Activated CD4-positive, alpha-beta T cell treated with anti-CD3 and anti-CD28 coated beads, Interleukin-2, amount 50 U/mL, for 16 hours (primary cell): ENCODE measurements at regions not wholly inside any gene's neighbourhood (a gene's known extent, or its start where the extent isn't known, plus 50 kb on each side); places are given as distances from the start of the nearest gene placed in this dataset.

Experiments used
- DNase-seq: peaks from one replicate; pipeline ENCODE4 v3.0.0-alpha.2; 2020

DNA sequence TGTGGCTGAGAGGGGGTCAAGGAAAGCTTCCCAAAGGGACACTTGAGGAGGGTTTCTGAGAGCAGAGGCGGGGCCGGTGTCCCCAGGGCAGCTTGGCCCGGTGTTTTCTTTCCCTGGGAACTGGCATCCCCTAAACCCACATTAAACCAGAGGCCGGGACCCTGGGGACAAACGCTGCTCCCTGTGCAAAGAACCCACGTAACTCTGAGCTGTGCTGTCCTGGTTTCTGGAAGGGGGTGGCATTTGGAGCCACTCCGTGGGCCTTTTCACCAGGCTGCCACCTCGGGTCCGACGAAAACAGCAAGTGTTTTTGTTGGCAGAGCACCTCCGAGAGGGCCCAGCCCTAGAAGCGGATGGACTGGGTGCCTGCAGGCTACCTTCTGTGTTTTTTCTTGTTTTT is 100.2 kb upstream of the ANO1 start:
- no peak for DNase-seq

DNA sequence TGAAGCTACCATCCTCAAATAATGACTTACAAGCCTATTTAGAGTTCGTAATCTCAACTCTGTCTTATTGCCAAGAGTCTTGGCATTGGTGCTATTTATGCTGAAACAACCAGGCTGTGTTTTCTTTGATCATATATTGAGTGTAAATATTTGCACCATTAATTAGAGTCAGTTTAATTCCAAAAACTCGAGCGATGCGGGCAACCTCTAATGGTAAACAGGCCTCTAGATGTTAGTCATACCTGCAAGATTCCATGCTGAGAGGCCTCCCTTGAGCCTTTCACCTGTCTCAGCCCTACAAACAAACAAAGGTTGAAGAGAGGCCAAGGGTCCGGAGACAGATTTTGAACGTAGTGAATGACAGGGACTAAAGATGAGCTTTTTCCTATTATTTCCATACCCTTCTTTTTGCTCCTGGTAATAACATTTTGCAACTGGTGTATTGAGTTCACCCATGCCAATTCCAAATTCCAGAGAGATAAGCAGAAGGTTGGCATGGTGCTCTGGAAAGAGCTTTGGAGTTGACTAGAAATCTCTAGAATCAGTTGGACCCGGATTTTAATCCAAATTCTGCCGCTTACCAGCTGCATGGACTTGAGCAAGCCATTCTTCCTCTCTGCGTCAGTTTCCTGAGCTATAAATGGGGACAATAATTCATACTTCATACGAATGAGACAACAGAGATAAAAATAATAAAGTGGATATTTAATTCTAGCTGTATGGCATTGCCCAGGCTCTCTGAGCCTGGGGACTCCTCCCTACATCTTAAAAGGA is 99.1 kb upstream of the ANO1 start:
- no peak for DNase-seq

DNA sequence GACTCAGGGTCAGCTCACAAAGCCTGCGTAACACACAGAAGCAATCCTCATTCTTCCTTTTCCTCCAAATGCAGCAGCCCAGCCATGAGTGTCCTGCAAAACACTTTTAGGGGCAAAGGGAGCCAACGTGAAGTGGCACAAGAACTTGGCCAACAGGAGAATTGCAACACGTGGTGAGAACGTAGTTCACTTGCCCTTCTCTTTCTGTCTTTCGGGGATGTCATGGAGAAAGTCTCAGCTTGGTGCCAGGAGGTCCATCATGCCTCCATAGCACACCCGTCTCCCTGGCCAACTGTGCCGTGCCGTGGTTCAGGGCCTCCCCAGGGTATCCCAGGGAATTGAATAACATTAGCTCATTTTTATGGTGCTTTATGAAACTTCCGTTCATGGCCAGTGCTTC is 98.5 kb upstream of the ANO1 start:
- no peak for DNase-seq

DNA sequence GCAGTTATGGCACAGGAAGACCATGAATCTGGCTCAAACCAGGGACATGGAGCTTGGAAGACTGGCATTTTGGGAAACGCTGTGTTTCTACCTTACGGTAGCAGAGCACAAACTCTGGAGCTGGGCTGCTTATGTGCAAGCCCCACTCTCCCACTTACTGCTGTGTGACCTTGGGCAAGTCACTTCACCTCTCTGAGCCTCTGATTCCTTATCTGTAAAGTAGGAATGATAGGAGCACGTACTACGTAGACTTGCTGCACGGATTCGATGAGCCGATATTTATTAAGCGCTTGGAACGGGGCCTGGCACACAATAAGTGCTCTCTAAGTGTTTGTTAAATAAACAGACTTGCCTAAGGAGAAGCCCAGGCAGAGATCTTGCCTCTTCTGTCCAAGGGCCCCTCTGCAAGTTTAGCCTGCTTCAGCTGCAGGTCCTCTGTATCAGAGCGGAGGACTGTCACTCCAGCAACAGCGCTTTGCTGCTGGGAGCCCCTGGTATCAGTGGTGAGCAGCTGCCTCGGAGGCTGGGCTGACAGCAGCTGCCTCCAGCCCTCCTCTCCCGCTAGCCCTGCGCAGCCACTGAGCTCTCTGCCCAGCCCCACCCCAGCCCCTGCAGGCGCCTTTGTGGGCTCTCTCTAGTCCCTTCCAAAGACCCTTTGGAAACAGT is 96.9 kb upstream of the ANO1 start:
- no peak for DNase-seq

DNA sequence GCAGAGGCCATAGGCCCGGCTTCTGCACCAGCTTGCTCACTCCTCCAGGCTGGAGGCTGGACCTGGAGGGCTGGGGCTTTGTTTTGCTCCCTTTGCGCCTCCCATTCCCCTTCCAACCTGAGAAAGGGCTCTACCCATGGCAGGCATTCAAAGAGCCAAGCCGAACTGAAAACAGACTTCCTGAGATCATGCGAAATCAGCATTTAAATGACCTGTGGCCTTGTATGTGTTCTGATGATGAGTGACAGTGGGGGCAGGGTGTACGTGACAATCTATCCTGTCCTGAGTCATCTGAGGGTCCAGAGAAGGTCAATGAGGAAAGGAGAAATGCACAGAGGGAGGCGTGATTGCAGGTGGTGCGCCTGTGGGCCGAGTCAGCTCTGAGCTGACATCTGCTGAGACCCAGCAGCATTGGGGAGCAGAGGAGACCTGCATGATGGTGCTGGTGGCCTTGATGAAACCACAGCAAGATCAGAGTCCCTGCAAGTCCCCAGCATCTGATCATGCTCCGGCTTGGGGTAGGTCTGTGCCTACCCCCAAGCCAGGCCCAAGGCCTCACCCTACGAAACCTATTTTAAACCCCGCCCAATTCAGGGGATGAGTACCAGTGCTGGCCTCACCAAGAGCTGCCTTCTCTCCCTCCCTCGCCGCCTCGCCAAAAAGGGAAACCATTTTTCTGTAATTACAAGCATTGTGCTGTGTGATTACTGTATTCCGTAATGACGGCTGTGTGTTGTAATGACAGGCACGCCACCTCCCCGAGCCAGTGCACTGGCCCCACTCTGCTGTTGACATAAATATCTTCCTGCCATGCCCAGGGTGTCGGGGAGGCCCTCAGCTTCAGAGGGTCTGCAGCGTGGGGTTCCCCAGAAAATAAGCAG is 95.2 kb upstream of the ANO1 start:
- DNase-seq: no peak

DNA sequence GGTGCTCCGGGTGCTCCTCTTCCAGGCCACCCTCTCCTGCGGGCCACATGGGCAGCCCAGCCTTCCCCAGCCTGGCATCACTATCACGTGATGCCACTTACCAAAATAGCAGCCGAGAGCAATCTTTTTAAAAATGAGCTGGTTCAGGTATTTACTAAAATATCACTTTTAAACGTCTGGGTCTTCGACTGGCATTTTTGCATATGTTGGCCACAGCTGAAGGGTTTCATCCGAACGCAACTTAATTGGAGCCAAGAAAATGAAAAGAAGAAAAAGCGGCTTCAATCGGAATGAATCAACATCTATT is 94.6 kb upstream of the ANO1 start:
- no peak for DNase-seq

DNA sequence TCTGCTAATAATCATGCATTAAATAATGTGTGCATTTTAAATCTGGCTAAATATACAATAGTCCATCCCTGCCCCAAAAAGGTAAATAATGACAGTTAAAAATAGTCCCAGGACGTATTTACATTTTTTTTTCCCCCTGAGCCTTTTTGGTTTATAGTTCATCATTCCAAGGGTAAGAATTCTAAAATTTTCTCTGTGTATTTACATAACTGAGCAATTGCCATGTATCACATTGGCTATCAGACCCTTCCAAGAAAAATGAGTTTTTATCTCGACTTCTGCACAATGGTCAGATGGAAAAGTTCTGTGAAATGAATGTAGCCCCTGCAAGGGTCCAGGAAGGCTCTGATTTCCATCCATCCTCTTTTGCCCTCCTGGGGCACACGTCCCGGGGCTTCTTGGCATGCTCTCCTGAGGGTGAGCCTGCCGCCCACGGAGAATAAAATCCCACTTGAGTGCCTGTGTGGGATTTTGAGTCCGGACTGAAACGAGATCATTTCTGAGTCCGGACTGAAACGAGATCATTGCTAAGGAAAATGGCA is 94.1 kb upstream of the ANO1 start:
- no peak for DNase-seq

DNA sequence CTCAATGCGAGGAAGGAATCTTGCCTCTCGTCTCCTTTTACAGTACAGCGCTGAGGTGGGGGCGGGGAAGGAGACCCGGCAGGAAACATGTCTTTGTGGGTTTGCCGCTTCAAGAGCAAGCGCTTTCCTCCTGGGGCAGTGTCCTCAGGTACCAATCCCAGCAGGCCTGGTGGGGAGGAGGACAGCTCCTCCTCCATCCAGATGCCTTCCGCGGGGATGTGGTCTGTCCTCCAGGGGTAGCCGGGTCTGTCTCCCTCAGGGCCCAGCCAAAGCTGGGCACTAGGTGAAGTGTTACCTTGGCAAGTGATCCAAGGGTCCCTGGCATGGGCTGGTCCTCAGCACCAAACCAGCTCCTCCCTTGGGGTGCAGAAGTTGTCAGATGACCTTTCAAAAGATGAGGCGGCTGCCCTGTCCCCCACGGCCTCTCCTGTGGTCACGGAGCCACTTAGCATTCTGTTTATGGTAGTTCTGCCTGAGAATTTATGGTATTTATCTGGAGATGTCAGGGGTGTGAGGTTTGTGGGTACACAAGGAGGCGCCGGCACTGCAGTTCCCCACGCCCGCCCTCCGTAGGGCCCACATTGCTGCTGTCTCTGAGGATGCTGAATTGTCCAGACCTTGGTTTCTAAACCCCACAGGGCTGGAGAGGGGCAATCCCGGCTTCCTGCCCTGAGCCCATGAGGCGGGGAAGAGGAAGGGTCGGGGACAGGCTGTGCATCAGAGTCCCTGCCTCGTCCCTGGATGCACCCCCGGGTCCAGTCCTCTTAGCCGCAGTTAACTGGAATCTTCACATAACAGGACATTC is 93.5 kb upstream of the ANO1 start:
- DNase-seq: no peak

DNA sequence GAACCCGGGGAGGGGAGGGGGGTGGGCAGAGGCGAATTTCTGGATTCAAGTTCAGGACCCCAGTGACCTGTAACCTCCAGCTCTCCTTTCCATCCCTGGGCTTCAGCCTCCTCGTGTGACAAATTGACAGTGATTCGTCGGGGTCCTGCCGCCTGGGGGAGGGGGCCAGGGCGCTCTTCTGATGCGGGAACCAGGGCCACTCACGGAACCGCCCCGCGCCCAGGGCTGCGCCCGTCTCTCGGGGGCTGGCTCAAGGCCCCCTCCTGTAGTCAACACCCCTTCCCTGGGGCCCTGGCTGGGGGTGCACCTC is 92.8 kb upstream of the ANO1 start:
- DNase-seq: no peak

DNA sequence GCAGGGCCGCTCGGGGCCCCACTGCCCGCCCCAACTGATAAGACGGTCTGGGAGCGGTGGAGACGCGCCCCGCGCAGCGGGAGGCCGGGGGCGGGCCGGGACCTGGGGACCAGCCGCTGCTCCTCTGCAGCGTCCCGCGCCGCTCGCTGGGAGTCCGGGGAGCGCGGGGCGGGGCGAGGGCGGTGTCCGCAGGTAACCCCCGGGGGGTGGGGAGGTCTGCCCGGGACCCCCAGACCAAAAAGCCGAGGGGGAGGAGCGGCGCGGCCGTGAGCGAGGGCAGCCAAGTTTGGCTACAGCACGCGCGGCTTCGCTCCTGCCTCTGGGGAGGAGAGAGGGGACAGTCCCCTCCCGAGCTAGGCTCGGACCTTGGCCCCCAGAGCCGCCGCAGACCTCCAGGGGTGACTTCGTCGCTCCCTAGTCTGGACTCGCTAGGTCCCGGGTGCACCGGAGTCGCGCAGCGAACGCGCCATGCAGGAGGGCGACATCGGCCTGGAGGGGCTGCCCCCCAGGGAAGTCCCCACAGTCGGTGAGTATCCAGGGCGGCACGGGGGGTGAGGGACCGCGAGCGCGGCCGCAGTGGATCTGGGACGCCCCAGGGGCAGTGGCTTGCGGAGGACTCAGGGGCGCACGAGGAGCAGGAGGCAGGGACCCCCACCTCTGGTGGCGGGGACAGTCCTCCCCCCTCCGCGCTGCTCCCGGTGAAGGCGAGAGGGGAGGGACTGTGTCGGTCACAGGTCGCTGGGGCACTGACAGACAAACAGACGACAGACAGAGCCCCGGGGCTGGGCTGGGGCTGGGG is 92.3 kb upstream of the ANO1 start:
- DNase-seq: no peak

DNA sequence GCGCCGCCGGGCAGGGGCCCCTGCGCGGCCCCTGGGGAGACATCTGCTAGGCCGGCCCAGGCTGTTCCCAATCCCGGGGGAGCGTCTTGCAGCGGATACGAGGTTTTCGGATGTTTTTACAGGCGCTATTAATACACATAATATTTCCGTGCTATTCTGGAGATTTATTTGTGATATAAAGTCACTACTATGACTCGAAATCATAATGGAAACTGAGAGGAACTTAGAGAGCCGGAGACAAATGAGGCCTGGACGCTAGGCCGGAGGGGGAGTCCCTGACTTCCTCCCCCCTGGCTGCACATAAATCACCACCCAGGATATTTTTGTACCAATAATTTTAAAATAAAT is 91.7 kb upstream of the ANO1 start:
- no peak for DNase-seq

DNA sequence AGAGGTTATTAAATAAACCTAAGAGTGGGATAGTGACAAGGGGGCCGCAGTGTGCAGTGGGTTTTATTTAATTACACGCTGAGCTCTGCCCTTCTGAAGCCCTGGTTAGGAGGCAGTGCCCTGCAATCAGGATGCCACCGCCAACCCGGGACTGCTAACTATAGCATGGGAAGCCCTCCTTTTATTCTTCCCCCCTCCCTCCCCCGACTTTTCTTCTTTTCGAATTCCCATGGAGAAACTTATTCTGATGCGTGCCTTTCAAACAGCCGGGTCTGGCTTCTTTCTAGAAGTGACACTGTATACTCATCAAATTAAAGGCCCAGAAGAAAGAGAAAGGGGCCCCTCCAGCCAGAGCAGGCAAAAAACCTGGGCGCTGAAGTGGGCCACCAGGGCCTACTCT is 91.3 kb upstream of the ANO1 start:
- DNase-seq: no peak

DNA sequence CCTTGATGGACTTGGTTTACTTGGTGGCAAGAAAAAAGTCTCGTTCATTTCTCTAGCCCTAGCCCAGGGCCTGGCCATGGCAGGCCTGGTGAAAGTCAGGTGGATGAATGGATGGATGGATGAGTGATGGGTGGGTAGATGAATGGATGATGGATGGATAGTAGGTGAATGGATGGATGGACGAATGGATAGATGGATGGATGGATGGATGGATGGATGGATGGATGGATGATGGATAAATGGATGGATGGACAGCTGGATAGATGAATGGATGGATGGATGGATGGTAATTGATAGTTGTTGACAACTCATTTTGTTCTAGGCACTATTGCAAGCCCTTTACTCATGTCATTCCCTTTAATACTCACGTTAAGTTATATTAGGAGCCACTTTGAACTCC is 86.1 kb upstream of the ANO1 start:
- DNase-seq: no peak

DNA sequence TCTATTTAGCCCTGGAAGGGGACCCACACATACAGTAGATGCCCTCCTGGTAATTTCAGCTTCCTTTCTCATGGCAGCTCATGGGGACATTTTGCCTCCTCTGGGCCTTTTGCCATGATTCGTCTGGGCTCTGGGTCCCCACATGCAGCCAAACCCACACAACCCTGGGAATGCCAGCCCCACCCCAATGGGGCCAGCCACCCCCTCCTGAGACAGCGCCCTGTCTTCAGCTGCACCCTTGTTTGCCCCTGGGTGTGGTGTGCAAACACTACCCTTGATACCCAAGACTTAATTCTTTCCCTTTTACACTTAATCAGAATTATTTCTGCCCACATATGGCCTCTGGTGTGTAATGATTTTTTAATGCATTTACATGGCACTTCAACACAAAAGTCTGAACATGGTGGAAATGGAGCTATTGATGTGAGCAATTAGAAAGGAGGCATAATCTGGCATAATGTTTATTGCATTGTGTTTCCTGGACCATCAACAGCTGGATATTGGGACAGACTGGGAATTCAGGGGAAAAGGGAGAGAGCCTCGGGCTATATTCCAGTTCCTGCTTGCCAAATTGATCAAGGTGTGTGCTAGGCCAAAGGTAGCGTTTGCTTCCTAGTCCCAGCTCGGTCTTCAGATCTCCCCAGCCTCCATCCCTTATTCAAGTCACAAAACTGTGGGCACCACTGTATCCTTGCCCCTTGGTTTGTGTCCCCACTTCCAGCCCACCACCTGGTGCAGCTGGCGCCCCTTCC is 85.0 kb upstream of the ANO1 start:
- DNase-seq: no peak

DNA sequence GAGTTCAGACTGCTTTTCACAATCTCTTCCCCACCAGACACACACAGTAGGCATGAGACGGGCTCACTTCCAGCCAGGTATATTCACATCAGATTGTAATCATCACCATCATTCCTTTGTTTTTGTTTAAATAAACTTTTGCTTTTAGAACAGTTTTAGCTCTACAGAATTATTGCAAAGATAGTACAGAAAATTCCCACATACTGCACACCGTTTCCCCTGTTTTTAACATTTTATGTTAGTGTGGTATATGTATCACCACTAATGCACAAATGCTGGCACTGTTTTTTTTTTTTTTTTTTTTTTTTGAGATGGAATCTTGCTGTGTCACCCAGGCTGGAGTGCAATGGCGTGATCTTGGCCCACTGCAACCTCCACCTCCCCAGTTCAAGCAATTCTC is 83.3 kb upstream of the ANO1 start:
- no peak for DNase-seq

DNA sequence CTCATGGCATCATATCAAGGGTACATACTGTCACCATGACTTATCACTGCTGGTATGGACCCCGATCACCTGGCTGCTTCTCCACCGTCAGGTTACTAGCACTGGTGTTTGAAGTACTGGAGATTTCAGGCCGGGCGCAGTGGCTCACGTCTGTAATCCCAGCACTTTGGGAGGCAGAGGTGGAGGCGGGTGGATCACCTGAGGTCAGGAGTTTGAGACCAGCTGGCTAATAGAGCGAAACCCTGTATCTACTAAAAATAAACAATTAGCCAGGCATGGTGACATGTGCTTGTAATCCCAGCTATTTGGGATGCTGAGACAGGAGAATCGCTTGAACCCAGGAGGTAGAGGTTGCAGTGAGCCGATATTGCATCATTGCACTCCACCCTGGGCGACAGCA is 82.4 kb upstream of the ANO1 start:
- no peak for DNase-seq

DNA sequence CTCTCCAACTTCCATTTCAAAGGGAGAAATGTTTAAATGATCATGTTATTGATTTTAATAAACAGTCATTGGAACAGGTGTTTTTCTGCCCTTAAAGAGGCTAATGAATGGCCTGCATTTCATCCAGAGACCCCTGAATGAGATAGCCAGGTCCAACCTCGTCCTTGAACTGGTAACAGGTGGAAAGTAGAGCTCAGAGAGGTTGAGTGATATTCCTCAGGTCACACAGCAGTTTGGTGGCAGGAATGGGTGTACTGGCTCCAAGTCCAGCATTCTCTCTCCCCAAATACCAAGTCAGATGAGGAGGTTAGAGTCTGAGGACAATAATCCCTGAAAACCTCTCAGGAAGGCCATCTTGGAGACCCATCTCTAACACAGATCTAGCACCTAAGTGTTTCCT is 81.7 kb upstream of the ANO1 start:
- no peak for DNase-seq

DNA sequence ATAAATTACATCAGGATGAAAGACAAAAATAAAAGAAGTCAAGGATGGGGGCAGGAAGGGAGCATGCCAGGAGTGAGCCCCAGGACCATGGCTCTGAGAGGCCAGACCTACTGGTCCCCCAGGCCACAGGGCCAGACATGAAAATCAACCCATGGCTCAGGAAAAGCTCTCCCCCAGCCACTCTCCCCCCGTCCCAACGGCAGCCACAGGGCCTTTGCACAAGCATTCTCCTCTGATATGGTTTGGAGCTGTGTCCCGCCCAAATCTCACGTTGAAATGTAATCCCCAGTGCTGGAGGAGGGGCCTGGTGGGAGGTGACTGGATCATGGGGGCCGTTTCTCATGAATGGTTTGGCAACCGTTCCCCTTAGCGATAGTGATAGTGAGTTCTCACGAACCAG is 80.8 kb upstream of the ANO1 start:
- DNase-seq: no peak

DNA sequence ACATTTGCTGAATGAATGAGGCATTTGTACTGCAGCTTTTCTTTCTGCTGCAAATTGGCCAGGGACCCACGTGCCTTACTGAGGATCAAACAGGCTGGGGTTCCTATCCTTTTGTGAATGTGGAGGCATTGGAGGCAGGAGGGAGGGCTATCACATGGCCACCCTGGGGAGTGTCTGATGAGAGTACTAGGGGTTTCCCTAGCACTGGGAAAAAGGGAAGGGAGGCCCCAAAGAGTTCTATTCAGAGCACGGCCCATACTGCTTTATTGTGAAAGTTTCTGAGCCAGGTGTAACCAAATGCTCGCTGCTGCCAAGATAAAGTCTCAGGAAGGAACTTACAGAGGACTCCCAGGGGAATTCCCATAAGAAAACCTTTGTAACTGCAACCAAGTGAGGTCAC is 78.4 kb upstream of the ANO1 start:
- DNase-seq: no peak

DNA sequence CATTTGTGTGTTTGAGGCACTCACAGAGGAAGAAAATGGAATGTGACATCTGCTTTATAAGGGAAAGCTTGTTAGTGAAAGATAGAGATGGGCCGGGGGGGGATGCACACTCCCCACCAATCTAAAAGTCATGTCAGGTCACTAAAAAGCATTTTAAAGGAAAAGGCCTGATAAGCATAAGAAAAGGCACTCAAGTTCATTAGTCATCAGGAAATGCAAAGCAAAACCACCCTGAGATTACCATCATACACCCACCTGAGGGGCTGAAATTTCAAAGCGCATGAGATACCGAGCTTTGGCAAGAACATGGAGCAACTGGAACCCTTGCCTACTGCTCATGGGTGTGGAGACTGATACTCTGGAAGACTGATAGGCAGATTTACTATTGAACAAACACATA is 77.9 kb upstream of the ANO1 start:
- no peak for DNase-seq

DNA sequence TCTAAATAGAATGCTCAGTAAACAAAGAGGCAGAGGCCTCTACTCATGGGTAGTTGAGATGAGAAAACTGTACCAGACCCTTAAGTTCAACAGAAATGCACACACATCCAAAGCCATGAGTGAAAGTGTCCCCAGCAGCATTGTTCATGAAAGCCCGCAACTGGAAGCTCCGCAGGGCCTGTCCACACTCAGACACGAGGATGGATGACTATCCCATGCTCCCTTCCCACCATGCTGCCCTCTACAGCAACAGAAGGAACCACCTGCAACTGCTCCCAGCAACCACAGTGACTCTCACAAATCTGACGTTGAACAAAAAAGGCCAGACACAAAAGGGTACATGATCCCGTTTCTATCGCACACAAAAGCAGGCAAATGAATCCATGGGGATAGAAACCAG is 76.9 kb upstream of the ANO1 start:
- no peak for DNase-seq

DNA sequence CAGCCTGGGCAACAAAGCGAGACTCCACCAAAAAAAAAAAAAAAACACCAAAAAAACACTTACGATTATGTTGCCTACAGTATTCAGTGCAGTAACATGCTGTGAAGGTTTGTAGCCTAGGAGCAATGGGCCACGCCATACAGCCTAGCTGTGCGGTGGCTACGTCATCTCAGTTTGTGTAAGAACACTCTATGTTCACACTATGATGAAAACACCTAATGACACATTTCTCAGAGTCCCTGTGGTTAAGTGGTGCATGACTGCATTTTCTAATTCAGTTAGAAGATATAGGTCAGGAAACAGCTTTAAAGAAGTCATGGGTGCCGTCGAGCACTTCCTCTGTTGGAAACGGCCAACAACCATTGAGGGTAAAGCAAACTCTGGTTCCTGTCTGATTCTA is 75.7 kb upstream of the ANO1 start:
- peak; percentile 82 for DNase-seq
